Renal cortex interstitium (tissue), 11 donors: ENCODE measurements at regions not wholly inside any gene's neighbourhood (a gene's known extent, or its start where the extent isn't known, plus 50 kb on each side); places are given as distances from the start of the nearest gene placed in this dataset.
A peak's percentile ranks its signal among the peaks of the same experiment; 100 is the strongest.
"Not testable (repeated sequence)": the region's sequence is repeated elsewhere in the genome, so short reads cannot be mapped to it uniquely, and the experiment has no call there.

Source experiments
- DNase-seq, 11 donors: peaks; one replicate each; pipeline ENCODE4 v3.0.0-alpha.2; 2013; ENCODE audit warnings: low read depth in 9 of 11, low spot score in 4 of 11; ENCODE audit errors: extremely low read depth in 1 of 11

DNA sequence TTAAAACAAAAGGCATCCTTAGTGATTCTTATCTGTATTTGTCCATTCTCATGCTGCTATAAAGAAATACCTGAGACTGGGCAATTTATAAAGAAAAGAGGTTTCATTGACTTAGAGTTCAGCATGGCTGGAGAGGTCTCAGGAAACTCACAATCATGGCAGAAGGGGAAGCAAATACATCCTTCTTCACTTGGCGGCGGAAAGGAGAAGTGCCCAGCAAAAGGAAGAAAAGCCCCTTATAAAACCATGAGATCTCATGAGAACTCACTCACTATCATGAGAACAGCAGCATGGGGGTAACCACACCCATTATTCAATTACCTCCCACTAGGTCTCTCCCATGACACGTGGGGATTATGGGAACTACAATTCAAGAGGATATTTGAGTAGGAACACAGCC is 271.1 kb upstream of the PRKD1 start:
- DNase-seq = not testable (repeated sequence)

DNA sequence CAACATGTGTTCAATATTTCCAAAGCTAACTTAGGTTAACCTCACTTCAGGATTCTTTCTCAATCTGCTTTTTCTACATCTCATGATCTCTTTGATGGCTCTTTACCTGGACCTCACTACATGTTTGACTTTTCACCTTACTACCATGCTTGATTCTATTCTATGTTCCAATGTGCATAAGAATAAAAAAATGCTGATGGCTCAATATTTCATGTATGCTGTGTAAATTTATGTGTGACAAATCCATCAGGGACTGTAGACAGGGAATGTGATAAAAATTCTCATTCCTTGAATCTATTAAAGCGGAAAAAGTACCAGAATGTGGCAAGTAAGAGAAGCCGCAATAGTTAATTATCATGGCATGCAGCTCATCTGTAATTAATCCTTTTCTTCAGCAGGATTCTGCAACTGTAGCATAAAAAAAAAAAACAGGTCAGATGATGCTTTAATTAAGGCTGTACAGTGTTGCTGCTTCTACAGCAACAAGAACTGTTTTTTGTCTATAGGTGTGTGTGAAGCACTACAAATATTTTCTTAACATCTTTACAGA is 276.9 kb upstream of the PRKD1 start:
- no peak for DNase-seq

DNA sequence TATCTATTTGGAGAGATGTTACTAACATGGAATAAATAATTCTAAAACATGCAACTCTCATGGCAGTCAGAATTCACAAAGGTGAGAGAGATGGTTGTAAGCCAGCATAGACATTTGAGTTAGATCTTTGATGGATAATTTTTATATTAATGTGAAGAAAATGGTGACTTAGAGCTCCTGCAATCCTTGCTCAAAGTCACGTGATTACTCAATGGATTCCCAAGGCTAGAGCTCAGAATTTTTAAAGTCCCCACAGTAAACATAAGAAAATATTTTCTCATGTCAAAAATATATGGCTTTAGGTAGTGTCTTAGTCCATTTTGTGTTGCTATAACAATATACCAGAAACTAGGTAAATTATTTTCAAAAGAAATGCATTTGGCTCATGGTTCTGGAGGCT is 281.5 kb upstream of the PRKD1 start:
- DNase-seq = no peak

DNA sequence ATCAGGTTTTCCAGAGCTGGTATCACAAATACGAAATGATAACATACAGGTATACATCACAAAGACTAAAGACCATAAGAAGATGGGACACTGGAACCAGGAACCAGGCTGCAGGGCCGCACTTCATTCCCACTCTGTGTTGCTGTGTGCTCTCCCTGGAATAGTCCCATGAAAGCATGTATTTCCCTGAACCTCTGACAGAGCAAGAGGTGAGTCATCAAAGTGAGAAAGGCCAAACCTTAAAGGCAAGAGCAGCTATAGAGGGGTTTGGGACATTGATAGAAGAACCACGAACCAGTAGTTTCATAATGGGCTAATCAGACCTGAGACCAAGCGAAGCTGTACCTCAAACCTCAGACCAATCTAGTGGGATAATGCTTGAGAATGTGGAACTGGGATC is 283.0 kb upstream of the PRKD1 start:
- no peak for DNase-seq

DNA sequence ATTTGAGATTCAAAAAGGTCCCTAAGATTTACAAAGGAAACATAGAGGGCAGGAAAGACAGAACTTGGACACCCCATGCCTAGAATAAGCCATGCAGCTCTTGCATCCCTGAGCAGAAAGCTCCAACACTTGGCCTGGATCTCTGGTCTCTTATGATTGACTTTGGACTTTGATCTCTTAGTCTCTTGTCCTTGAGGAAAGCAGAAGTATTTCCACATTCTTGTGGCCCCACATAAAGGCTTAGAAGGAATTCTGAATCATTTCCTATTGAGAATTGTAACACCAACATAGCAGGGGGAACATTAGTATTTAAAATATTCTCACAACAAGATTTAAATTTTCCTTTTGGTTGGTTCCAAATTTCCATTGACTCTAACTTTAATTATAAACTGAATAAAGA is 283.7 kb upstream of the PRKD1 start:
- no peak for DNase-seq

DNA sequence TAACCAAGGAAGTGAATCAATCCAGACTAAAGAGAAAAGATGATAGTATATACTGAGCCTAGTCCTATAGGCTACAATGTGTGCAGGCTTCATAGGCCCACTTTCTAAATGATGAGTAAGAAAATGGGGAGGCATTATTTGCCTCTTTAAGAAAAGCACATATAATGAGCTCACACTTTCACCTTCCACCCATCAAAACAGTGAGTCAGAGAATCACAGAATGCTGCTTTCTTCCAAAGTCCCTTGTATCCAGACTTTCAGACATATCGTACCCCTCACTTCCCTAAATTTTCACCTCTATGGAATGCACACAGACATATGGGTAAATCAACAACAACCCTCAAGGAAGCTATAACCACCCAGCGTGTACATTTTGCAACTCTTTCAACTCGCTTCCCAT is 286.4 kb upstream of the PRKD1 start:
- no peak for DNase-seq

DNA sequence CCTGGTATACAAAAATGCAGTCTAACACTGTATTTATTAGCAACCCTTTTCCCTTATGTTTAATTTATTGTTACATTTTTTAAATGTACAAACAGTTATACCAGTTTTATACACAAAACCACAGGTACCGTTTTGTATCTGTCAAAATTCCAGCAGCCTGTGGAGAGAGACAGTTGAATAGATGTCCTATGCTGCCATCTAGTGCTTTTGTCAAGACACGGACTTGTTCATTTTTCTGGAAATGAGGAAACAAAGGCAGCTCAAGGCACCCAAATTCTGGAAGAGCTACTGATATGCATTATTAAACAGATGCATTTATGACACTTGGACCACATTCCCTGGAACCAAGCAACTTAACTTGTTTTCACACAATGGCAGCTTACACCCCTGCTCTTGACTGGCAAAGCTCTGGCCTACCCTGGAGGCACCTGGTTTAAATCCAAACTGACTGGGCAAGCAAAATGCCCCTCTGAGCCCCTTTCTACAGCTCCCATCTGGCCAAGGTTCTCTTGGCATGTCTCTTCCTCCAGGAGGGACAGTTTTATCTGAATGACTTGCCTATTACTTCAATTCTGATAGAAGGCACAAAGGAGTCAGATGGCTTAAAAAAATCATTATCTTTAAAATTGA is 286.9 kb upstream of the PRKD1 start:
- peak in 10 of 11 donors; percentile 21 to 42 (median 32) for DNase-seq

DNA sequence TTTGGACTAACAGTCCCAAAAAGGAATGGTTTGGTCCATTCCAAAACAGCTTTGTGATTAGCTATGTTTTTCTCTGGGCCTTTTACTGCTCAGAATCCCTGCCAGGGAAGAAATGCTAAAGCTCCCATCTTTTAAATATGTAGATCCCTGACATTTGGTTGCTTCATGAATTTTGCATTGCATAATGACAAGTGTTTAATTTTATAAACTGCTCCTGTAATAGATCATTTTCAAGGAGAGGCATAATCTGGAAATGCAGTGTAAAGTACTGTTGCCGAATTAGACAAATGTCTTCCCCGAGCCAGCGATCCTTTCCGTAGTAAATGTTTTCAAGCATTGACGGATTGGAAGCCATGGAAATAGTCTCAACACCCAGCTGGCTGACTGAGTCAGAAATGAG is 291.3 kb upstream of the PRKD1 start:
- no peak for DNase-seq

DNA sequence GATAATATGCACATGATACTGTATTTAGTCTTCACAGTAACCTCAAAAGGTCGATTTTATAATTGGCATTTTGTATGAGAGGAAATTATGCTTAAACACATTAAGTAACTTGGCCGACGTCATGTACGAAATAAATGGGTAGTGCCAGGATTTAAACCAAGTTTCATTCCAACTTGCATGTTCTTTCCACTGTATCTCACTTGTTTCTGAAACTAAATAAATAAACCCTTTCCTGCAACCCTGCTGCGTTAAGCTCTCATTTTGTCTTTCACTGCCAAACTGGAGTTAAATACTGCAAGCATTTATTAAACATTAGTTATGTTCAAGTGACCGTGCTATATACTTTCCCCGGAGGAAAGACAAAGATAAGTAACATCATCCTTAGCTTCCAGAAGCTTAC is 293.9 kb upstream of the PRKD1 start:
- DNase-seq = no peak

DNA sequence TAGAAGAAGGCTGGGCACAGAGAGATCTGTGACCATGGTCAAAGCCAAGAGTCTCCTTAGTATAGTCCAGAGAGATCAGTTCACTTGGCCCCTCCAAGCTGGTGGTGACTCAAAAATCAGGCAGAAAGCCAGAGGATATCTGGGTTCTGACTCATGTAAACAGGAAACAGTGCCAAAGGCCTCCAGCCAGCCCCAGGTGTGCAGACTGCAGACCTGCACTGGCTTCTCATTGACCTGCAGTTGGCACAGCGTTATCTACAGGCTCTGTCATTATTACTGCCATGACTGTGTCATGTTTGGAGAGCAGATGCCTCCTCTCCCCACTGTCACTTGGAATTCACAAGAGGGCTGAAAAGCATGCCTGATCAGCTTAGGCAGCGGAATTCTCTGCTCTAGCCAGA is 295.7 kb upstream of the PRKD1 start:
- DNase-seq = no peak

DNA sequence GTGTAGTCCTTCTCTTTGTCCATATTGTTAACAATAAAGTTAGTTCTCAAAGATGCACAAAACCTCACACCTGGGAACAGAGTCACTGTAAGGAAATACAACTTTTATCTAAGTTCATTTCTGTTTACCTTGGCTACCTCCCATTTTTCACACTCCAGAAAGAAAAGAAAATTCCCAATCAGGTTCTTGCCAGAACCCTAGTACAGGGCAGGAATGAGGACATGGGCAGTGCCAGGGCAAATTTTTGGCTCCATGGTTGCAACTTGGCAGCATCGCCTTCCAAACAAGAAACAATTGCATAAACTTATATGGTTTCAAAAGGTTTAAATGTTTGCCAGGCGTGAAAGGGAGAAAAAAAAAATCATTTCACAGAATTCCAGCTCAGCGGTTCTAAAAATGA is 296.3 kb upstream of the PRKD1 start:
- DNase-seq = no peak

DNA sequence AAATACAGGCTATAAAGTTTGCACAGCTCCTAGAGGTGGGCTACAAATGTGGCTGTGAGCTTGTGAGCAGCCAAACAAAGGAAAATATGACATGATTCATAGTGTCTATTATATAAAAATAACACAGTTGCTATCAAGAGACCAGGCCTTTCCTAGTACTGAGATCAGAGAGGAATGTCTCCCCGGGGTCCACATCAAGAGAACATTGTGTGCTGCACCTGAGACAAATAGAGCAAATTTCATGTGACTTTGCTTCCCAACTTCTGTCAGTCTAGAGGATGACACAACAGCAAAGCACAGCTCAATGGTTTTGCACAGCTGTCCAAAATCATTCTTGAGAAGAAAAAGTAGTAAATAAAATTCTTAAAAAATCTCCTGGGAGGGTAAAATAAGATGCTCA is 297.5 kb upstream of the PRKD1 start:
- no peak for DNase-seq

DNA sequence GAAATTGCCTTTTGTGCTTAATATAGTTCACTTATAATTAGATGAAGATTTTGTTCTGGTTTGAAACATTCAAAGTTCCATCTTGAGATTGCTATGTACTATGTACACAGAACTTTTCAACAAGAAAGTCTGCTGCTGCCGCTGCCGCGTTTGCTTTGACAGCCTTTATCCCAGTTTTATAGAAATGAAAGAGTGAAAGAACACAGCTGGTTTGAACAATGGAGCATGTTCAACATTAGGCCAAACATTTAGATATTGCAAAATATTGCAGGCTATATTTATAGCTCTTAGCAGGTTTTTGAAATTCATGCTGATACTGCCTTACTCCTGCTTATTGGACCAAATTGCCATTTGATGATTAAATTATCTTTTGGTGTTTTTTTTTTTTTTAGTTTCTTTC is 299.8 kb upstream of the PRKD1 start:
- DNase-seq = no peak

DNA sequence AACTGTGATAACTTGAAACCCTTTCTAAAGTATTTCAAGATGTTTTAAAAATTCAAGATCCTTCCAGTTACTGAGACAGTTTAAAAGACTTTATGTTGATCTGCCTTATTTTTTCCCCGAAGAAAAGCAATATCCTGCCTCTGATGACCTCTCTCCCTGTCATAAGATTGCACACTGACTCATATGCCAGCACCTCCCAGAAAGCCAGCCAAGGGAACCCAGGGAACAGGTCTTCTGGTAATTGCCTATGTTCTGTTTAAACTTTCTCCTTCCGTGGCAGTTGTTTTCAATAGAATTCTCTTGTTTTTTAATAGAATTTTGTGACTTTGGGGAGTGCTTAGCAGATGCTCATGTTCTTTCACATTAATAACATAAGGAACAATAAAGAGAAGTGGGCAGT is 300.2 kb upstream of the PRKD1 start:
- no peak for DNase-seq

DNA sequence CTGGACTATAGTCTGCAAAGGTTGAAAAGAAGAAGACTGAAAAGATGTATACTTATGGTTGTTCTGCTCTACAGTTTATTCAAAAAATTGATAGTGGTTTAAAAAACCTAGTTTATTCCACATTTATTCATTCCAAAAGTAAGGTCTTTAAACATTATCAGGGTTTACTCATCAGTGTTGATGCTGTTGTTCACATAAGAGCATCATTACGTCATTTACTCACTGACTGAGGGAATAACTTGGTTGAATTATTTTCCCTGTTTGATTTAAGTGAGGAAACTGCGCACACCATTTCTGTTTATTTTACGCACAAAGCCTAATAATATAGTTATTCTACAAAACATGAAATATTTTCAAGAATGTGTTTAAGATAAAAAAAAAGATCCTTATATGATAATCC is 303.1 kb upstream of the PRKD1 start:
- DNase-seq = no peak

DNA sequence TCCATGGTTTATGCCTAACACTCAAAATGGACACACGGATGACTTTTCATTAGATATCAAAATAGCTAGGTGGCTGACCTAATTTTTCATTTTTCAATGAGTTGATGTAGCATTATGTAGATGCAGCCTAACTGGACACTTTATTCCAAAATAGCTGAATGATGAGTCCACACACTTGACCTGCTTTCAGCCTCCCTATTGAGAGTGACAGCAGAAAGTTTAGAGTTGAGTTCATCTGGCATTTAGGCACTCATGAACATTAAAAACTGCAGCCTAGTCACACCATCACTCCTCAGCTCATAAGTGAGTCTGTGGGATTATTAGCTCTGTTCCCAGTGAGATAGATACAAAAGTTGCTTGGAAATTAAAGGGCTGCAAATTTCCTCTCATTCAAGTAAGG is 307.3 kb upstream of the PRKD1 start:
- DNase-seq = no peak

DNA sequence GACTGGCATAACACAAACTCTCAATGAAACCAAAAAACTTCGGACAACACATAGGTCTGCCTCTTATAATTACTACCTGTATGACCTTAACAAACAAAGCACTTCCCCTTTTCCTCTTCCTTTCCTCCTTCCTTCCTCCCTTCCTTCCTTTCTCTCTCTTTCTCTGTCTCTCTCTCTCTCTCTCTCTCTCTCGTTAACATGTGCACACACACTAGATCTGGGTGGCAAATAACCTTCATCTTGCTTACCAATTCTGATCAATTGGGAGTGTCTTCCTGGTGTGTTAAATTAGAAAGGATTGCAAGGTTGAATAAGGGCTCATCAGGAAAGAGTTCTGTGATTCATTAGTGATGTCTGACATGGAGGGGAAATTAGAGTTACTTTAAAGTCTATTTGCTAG is 307.8 kb upstream of the PRKD1 start:
- no peak for DNase-seq

DNA sequence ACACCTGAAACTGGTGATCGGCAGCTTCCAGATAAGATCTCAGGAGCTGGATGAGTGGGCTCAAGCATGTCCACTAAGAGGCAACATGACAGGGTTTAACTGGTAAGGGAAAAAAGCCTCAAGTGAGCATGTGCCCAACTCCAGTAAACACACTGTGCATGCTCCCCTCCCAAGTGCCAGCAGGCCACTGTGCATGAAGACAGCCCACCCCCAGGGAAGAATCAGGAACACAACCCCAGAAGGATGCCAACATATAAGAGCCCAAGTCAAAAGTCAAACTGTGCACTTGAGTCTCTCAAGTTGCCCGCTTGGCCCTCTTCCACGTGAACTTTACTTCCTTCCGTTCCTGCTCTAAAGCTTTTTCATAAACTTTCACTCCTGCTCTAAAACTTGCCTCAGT is 311.3 kb upstream of the PRKD1 start:
- DNase-seq = no peak

DNA sequence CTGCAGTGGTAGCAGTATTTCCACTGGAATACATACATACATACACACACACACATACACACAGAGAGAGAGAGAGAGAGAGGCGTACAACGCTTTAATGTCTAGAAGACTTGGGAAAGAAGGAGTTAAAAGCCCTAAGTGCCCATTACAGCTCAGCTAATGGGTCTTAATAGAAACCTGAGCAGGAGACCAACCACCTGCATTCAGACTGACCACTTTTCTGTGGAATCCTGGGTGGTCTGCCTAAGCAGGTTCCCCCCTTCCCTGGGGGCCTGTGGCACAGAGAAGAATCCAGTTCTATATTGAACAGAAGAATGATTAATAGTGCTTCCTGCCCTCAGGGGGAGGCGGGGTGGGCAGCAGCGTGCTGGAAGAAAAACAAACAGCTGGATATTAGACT is 312.4 kb upstream of the PRKD1 start:
- peak in 1 of 11 donors; percentile 11 for DNase-seq

DNA sequence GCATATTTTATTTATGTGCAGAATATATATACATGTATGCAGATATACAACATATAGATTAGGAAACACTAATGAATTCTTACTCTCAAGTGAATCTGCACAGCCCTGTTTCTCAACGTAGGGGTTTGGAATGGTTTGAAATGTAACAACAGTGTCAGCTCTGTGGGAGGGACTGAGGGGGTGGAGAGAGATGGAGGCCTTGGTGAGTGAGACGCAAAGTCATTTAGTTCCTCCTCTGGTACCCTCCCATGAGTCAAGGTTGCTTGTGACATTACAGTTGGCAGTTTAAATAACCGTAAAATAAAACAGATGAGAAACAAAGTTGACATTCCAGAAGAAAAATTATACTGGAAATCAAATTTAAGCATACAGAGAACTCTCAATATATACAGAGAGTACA is 313.0 kb upstream of the PRKD1 start:
- no peak for DNase-seq

DNA sequence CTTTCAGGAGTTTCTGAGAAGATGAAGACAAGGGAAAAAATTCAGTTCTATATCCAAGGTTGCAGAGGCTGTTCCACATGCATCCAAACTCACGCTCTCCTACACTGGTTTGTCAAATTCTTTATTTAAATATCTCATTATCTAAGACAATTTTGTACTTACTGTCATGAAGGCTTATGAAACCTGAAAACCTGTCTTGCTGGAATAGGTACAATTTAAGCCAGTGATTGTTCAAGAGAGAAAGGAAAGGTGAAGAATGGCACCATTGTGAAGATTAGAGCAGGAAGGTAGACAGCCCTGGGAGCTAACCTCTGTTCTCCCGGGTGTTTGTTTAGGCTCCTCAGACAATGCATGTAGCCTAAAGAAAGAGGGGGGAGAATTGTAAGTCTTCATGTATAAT is 315.1 kb upstream of the PRKD1 start:
- no peak for DNase-seq

DNA sequence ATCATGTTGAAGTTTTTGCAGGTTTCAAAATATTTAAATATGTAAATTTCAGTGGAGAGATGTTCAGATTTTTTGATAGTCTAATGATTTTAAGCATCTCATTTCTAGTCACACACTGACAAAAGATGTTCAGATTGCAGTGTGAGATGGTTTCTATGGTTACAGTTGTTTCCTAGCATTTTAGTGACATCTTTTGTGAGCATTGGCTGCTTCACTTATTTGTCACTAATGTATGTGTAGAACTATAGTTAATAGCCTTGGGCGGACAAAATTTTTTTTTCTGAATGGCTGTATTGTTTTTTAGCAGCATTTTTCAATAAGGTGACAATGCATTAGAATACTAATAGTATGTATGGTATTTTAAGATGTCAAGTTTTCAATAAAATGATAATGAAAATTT is 315.6 kb upstream of the PRKD1 start:
- no peak for DNase-seq
